HCT116 (cell line): ENCODE measurements at regions not wholly inside any gene's neighbourhood (a gene's known extent, or its start where the extent isn't known, plus 50 kb on each side); places are given as distances from the start of the nearest gene placed in this dataset.

Experiments
- ATAC-seq: fragments of 200-7000 bp; cut with Tn5 transposase; 2 replicates; pipeline ENCODE4 v1.9.1; 2020; ENCODE audit warnings: mild to moderate bottlenecking, moderate library complexity
- BruUV-seq: library from RNA; stranded (reverse); fragments of 400-500 nt; replicated peaks from 2 replicates; lab custom pipeline; 2021; lab: Mats Ljungman, UMichigan
- CTCF ChIA-PET: fragments of 300-600 bp; sonication (Branson Sonifier 250); formaldehyde crosslinking; loops from one replicate; lab custom pipeline; 2021; ENCODE audit warnings: antibody characterized with exemption; lab: Charles Lee
- POLR2A ChIA-PET: fragments of 300-600, 350-600 bp; sonication (Branson Sonifier 250); formaldehyde crosslinking; loops from one replicate; lab custom pipeline; 2021; ENCODE audit warnings: antibody characterized with exemption; lab: Charles Lee
- RAD21 ChIA-PET, 2 experiments: fragments of 300-600 bp; sonication (Branson Sonifier 250); formaldehyde crosslinking; loops; one replicate each; lab custom pipeline; 2023; ENCODE audit warnings: low total read pairs in 2 of 2; ENCODE audit not compliant: uncharacterized antibody in 2 of 2, unreplicated experiment in 2 of 2, low non-redundant PET in 1 of 2; lab: Charles Lee
- DNase-seq: peaks from one replicate; pipeline ENCODE4 v3.0.0-alpha.2; 2010; ENCODE audit warnings: low read depth, low spot score
- H2AFZ ChIP-seq: fragments of 200-600 bp; shearing (Covaris generic), sonication (generic); 2 replicates; pipeline ENCODE4 v1.6.1; 2017; ENCODE audit warnings: low read depth, mixed run types, mixed read lengths, antibody characterized with exemption, low read length; ENCODE audit not compliant: poor library complexity, severe bottlenecking
- H3K27ac ChIP-seq: 2 replicates; pipeline ENCODE4 v1.5.1; 2012; ENCODE audit warnings: low read depth, low read length
- H3K27me3 ChIP-seq: fragments of 200-600 bp; sonication (generic); 2 replicates; pipeline ENCODE4 v1.6.1; 2016; ENCODE audit warnings: mixed run types, low read length, mixed read lengths; ENCODE audit not compliant: insufficient read depth
- H3K36me3 ChIP-seq, 2 experiments: fragments of 200-500 bp in 1 of 2; fragments of 200-600 bp in 1 of 2; sonication (Bioruptor generic) in 1 of 2; sonication (generic) in 1 of 2; 2 replicates each; pipeline versions ENCODE4 v1.5.1 to v1.6.1; 2014 to 2016; ENCODE audit warnings: low read length in 2 of 2, inconsistent platforms in 1 of 2, mixed read lengths in 1 of 2, mixed run types in 1 of 2; ENCODE audit not compliant: insufficient read depth in 2 of 2, control insufficient read depth in 1 of 2
- H3K4me1 ChIP-seq, 2 experiments: fragments of 200-600 bp in 1 of 2; sonication (generic) in 1 of 2; 2 replicates each; pipeline versions ENCODE4 v1.5.1 to v1.6.1; 2012 to 2017; ENCODE audit warnings: low read length in 2 of 2, inconsistent platforms in 1 of 2, mild to moderate bottlenecking in 1 of 2, mixed read lengths in 1 of 2, mixed run types in 1 of 2, moderate library complexity in 1 of 2; ENCODE audit not compliant: insufficient read depth in 2 of 2, control insufficient read depth in 1 of 2
- H3K4me2 ChIP-seq: fragments of 200-600 bp; sonication (generic); 2 replicates; pipeline ENCODE4 v1.6.1; 2017; ENCODE audit warnings: mixed run types, low read length, mixed read lengths
- H3K4me3 ChIP-seq, 2 experiments: fragments of 200-600 bp in 1 of 2; sonication (generic) in 1 of 2; replicated peaks in 1 of 2; 2 replicates each; pipeline ENCODE4 v1.5.1; 2011 to 2016; ENCODE audit warnings: low read length in 2 of 2, control low read depth in 1 of 2, low read depth in 1 of 2, mild to moderate bottlenecking in 1 of 2, mixed read lengths in 1 of 2, mixed run types in 1 of 2
- H3K79me2 ChIP-seq: fragments of 200-600 bp; sonication (generic); 2 replicates; pipeline ENCODE4 v1.6.1; 2017; ENCODE audit warnings: mild to moderate bottlenecking, mixed run types, low read length, moderate library complexity, mixed read lengths; ENCODE audit not compliant: insufficient read depth
- H3K9ac ChIP-seq: fragments of 200-600 bp; sonication (generic); 2 replicates; pipeline ENCODE4 v1.6.1; 2016; ENCODE audit warnings: low read length, mixed read lengths
- H3K9me2 ChIP-seq: fragments of 200-600 bp; sonication (generic), shearing (Covaris generic); 2 replicates; pipeline ENCODE4 v1.6.1; 2017; ENCODE audit warnings: mixed run types, mild to moderate bottlenecking, moderate library complexity; ENCODE audit not compliant: insufficient read depth
- H3K9me3 ChIP-seq, 2 experiments: fragments of 200-500 bp in 1 of 2; fragments of 200-600 bp in 1 of 2; sonication (Bioruptor generic) in 1 of 2; sonication (generic) in 1 of 2; 2 replicates each; pipeline ENCODE4 v1.6.1; 2014 to 2017; ENCODE audit warnings: low read length in 2 of 2, mixed read lengths in 2 of 2, inconsistent platforms in 1 of 2, low read depth in 1 of 2, mild to moderate bottlenecking in 1 of 2, mixed run types in 1 of 2, moderate library complexity in 1 of 2; ENCODE audit not compliant: control insufficient read depth in 1 of 2, insufficient read depth in 1 of 2
- H4K20me1 ChIP-seq: fragments of 200-600 bp; sonication (generic), shearing (Covaris generic); 2 replicates; pipeline ENCODE4 v1.6.1; 2017; ENCODE audit warnings: mixed run types, mild to moderate bottlenecking, moderate library complexity; ENCODE audit not compliant: insufficient read depth
- ATF3 ChIP-seq: IDR thresholded peaks from 2 replicates; pipeline ENCODE4 v1.6.1; 2012
- CEBPB ChIP-seq: IDR thresholded peaks from 2 replicates; pipeline ENCODE4 v1.6.1; 2012; ENCODE audit warnings: low read depth
- CTCF ChIP-seq, 3 experiments: fragments of 200-600 bp in 1 of 3; sonication (generic) in 1 of 3; IDR thresholded peaks in 2 of 3; conservative IDR thresholded peaks in 1 of 3; 2 replicates each; pipeline ENCODE4 v1.5.1; 2012 to 2017; ENCODE audit warnings: low read depth in 2 of 3, low read length in 2 of 3, antibody characterized with exemption in 1 of 3, borderline replicate concordance in 1 of 3, control low read depth in 1 of 3, mild to moderate bottlenecking in 1 of 3, mixed read lengths in 1 of 3, mixed run types in 1 of 3, moderate library complexity in 1 of 3; ENCODE audit not compliant: insufficient read depth in 1 of 3
- EGR1 ChIP-seq: IDR thresholded peaks from 2 replicates; pipeline ENCODE4 v1.6.1; 2012; ENCODE audit warnings: low read depth
- EZH2 ChIP-seq: fragments of 200-600 bp; sonication (generic); IDR thresholded peaks from 2 replicates; pipeline ENCODE4 v1.6.1; 2017; ENCODE audit warnings: antibody characterized with exemption, mixed run types
- EZH2phosphoT487 ChIP-seq: fragments of 200-600 bp; IDR thresholded peaks from 2 replicates; pipeline ENCODE4 v1.6.1; 2018; ENCODE audit warnings: antibody characterized with exemption, borderline replicate concordance
- FOSL1 ChIP-seq: IDR thresholded peaks from 2 replicates; pipeline ENCODE4 v1.6.1; 2012; ENCODE audit warnings: low read depth
- POLR2A ChIP-seq: IDR thresholded peaks from 2 replicates; pipeline ENCODE4 v1.7.0; 2011; ENCODE audit warnings: borderline replicate concordance; ENCODE audit not compliant: insufficient read depth, insufficient read length; ENCODE audit errors: extremely low read depth
- POLR2AphosphoS5 ChIP-seq: IDR thresholded peaks from 2 replicates; pipeline ENCODE4 v1.6.1; 2011; ENCODE audit warnings: mild to moderate bottlenecking, low read depth, low read length, moderate library complexity
- RAD21 ChIP-seq: IDR thresholded peaks from 2 replicates; pipeline ENCODE4 v1.6.1; 2012; ENCODE audit warnings: low read depth, mild to moderate bottlenecking
- SP1 ChIP-seq: IDR thresholded peaks from 2 replicates; pipeline ENCODE4 v1.6.1; 2012; ENCODE audit warnings: low read depth
- SRF ChIP-seq: IDR thresholded peaks from 2 replicates; pipeline ENCODE4 v1.6.1; 2012; ENCODE audit warnings: low read depth
- YY1 ChIP-seq: IDR thresholded peaks from 2 replicates; pipeline ENCODE4 v1.6.1; 2011; ENCODE audit warnings: low read length, low read depth, moderate library complexity, mild to moderate bottlenecking; ENCODE audit not compliant: insufficient replicate concordance; ENCODE audit errors: extremely low read depth
- ZFX ChIP-seq: fragments of 450-650 bp; IDR thresholded peaks from 2 replicates; pipeline ENCODE4 v1.6.1; 2017
- intact Hi-C: fragments of 100-400 bp; cut with micrococcal nuclease; formaldehyde crosslinking; loops from 2 replicates; pipeline ENCODE4 v1.10.0; 2022

DNA sequence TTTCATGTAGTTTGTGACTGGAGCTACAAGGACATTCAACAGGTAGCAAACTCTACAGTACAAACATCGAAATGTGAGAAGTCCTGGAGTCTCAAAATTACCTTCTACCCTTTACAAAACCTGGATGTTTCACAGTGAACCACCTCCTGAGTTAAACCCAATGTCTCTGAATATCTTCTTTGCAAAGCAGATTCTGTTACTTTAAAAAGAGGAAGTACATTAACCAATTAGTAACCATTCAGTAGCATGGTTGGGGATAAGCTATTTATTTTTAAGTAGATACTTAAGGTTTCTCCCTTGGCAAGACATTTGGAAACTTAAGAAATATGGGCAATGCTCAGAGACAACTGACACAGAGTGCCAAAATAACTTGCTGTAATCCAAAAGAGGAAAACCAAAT is 371.9 kb upstream of the NWD2 start:
- ATAC-seq: no peak
- POLR2A ChIA-PET: no interaction called here

More for the DNA sequence above, 371.9 kb upstream of the NWD2 start:
- BruUV-seq: no TSS peak
- H3K27ac ChIP-seq: no peak overlapping the region
- no peak overlapping the region for H3K4me3 ChIP-seq
- DNase-seq: no peak
- RAD21 ChIA-PET: no interaction called here
- no peaks in the 10 kb centered on the region for H3K9me2 ChIP-seq
- no peak overlapping the region for H3K9ac ChIP-seq
- no peaks in the 10 kb centered on the region for H3K79me2 ChIP-seq
- TF ChIP-seq SRF: no peak
- no peak for TF ChIP-seq POLR2A
- TF ChIP-seq EZH2: no peak
- TF ChIP-seq POLR2AphosphoS5: no peak
- no peak for TF ChIP-seq SP1
- TF ChIP-seq CEBPB: no peak
- TF ChIP-seq YY1: no peak
- no peak for TF ChIP-seq EGR1
- no peak for TF ChIP-seq ZFX
- TF ChIP-seq FOSL1: no peak
- no peak for TF ChIP-seq CTCF (IDR thresholded peaks at IDR 0.05 in 2 of 3, conservative IDR thresholded peaks at IDR 0.05 in 1 of 3; ENCODE audit: borderline replicate concordance in 1 of 3, insufficient read depth in 1 of 3, low read depth in 2 of 3, low read length in 2 of 3)
- TF ChIP-seq EZH2phosphoT487: no peak
- TF ChIP-seq ATF3: no peak
- no peak for TF ChIP-seq RAD21
- intact Hi-C loops: no loop called here
- no peak overlapping the region for H3K4me2 ChIP-seq
- H2AFZ ChIP-seq: no peak overlapping the region
- H3K4me1 ChIP-seq: no peaks in the 10 kb centered on the region
- H4K20me1 ChIP-seq: no peaks in the 10 kb centered on the region
- no peaks in the 10 kb centered on the region; the same call in 1 of the 2 replicates for H3K27me3 ChIP-seq
- H3K36me3 ChIP-seq: no peaks in the 10 kb centered on the region
- CTCF ChIA-PET: no interaction called here
- no peaks in the 10 kb centered on the region for H3K9me3 ChIP-seq
